ENCODE measurements at regions not wholly inside any gene's neighbourhood (a gene's known extent, or its start where the extent isn't known, plus 50 kb on each side); places are given as distances from the start of the nearest gene placed in this dataset.

DNA sequence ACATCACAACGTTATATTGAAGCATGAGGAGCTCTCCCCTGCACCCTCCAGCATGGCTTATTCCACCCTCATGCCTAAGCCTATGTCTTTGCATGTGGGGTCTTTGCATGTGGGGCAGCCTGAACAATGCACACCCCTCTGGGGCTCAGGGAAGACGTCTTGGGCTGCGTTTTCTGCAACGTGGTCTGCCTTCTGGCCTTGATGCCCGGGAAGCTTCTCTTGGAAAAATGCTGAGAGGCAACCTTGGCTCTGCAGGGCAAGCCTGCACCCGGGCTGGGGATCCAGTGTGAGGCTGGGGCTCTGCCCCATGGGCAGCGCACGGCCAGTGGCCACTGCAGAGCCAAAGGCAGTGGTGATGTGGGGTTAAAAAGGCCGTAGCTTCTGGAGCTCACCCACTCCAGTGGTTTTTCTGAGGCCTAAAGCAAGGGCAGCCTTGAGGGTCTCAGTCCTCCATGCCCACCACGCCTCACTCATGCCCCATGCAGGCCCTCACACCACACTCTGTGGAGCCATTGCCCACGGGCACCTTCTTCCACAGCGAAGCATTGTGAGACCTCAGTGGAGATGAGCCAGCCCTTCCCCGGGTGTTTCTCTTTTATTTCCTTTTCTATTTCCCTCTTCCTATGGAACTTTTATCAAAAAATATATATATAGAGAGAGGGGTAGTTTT is 112.2 kb downstream of the MRPL36 start:
- TF ChIP-seq JUNB (IDR thresholded peaks at IDR 0.05) (no peak), NFYB (IDR thresholded peaks at IDR 0.05; ENCODE audit: insufficient read depth, low read depth, low read length) (no peak), STAT3 (IDR thresholded peaks at IDR 0.05; ENCODE audit: low read depth, low read length) (no peak), POLR2AphosphoS5 (IDR thresholded peaks at IDR 0.05; ENCODE audit: low read length) (no peak)

All from GM12878 (cell line).